ENCODE measurements at regions not wholly inside any gene's neighbourhood (a gene's known extent, or its start where the extent isn't known, plus 50 kb on each side); places are given as distances from the start of the nearest gene placed in this dataset.

DNA sequence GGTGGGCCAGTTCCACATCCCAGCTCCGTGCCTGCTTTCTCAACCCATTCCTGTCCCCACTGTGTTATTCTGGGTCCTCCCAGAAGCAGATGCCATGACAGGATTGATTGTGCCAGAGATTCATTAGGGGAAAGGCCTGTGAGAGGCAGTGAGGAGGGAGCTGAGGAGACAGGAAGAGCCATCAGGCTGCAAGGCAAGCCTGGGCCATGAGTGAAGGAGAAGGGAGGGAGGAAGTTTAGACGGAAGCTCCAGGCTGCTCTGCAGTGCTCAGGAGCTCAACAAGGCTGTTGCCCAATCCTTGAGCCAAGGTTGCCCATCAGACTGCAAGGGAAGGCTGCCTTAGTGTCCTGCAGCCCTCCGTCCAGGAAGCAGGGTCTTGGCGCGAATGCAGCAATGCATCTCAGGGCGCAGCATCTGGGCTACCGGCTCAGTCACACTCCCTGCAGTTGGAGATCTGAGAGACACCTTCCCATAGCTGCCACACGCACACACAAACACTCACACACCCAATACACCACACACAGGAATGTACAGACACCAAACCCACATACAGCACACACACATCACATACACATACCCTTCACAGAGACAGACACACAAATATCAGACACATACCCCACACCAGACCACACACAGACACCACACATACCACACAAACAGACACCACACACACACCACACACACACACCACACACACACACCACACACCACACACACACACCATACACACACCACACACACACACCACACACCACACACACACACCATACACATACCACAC, 139.5 kb upstream of the NDUFV2 start:
- TF ChIP-seq, protein P1, sequence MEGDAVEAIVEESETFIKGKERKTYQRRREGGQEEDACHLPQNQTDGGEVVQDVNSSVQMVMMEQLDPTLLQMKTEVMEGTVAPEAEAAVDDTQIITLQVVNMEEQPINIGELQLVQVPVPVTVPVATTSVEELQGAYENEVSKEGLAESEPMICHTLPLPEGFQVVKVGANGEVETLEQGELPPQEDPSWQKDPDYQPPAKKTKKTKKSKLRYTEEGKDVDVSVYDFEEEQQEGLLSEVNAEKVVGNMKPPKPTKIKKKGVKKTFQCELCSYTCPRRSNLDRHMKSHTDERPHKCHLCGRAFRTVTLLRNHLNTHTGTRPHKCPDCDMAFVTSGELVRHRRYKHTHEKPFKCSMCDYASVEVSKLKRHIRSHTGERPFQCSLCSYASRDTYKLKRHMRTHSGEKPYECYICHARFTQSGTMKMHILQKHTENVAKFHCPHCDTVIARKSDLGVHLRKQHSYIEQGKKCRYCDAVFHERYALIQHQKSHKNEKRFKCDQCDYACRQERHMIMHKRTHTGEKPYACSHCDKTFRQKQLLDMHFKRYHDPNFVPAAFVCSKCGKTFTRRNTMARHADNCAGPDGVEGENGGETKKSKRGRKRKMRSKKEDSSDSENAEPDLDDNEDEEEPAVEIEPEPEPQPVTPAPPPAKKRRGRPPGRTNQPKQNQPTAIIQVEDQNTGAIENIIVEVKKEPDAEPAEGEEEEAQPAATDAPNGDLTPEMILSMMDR (IDR thresholded peaks at IDR 0.05; ENCODE audit: insufficient read depth, low read depth, low read length): no peak
- TF ChIP-seq EZH2 (IDR thresholded peaks at IDR 0.05; ENCODE audit: insufficient read depth, low read length): no peak
